ENCODE measurements at regions not wholly inside any gene's neighbourhood (a gene's known extent, or its start where the extent isn't known, plus 50 kb on each side); places are given as distances from the start of the nearest gene placed in this dataset.

DNA sequence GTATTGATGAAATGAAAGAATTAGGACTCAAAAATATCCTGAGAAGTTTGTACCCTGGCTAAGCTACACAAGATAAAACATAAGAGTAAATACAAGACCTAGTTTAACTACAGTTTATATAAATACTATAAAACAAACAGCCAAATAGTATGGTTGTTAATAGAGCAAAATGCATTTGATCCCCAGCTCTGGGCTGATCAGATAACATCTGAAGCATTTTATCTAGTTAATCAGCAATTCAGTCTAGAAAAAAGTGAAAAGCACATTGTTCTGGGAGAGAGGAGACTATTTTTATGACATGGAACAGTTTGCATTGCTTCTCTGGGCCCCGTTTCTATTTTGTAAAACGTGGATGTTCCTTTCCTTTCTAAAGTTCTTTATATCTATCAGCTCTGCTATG, 139.6 kb upstream of the RORB start:
- Histone ChIP-seq H3K9me3 (ENCODE audit: control insufficient read depth, insufficient read depth, low read depth, low read length) (no peaks in the 10 kb centered on the region), H3K4me1 (ENCODE audit: control insufficient read depth, insufficient read depth, low read length) (no peaks in the 10 kb centered on the region), H3K27me3 (ENCODE audit: control insufficient read depth, insufficient read depth, low read length) (no peaks in the 10 kb centered on the region), H3K27ac (ENCODE audit: low read depth, low read length) (no peak overlapping the region), H3K36me3 (ENCODE audit: control insufficient read depth, insufficient read depth, low read length) (no peaks in the 10 kb centered on the region), H3K9ac (ENCODE audit: low read length) (no peak overlapping the region), H3K4me3 (ENCODE audit: low read depth, low read length) (no peak overlapping the region)

DNA sequence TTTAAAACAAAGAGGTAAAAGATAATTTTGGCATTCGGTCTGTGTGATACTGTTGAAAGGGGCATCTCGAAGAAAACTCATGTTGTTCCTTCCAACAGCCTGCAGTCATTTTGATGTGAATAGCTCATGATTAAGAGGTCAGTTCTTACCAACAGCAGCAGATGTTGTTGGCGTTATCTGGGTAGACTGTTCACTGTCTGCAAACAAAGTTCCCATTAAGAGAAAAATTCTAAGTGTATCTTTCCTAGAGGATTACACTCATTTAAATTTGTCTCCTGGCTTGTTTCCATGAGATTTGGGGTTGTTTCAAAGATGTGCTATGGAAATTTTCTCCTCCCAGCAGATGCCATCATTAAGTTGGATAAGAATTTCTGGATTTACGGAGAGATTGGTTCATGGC, 138.2 kb upstream of the RORB start:
- no peak overlapping the region for H3K27ac ChIP-seq (ENCODE audit: low read depth, low read length)

DNA sequence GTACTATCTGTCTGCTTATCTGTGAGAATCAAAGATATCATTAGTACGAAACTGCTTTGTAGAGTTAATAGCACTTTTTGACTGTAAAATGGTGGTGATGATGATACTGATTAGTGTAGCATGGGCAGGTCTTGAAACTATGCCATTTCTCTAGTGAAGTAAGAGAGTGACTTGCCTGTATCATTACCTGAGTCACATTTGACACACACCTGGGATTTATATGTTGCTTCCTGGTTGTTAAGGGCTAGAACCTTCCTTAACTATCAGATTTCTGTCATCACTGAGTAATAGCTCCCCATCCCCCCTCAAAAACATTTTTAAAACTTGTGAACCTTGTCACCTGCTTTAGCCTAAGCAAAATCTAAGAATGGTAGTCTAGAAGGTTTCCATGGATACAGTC, 135.6 kb upstream of the RORB start:
- H3K4me1 ChIP-seq (ENCODE audit: control insufficient read depth, insufficient read depth, low read length) = no peaks in the 10 kb centered on the region
- H3K9me3 ChIP-seq (ENCODE audit: control insufficient read depth, insufficient read depth, low read depth, low read length) = no peaks in the 10 kb centered on the region
- H3K27ac ChIP-seq (ENCODE audit: low read depth, low read length) = no peak overlapping the region
- H3K4me3 ChIP-seq (ENCODE audit: low read depth, low read length) = no peak overlapping the region
- no peak overlapping the region for H3K9ac ChIP-seq (ENCODE audit: low read length)
- H3K36me3 ChIP-seq (ENCODE audit: control insufficient read depth, insufficient read depth, low read length) = no peaks in the 10 kb centered on the region
- H3K27me3 ChIP-seq (ENCODE audit: control insufficient read depth, insufficient read depth, low read length) = no peaks in the 10 kb centered on the region

More for the DNA sequence above, 138.2 kb upstream of the RORB start:
- H3K27me3 ChIP-seq (ENCODE audit: control insufficient read depth, insufficient read depth, low read length) = no peaks in the 10 kb centered on the region
- no peaks in the 10 kb centered on the region for H3K4me1 ChIP-seq (ENCODE audit: control insufficient read depth, insufficient read depth, low read length)
- H3K9me3 ChIP-seq (ENCODE audit: control insufficient read depth, insufficient read depth, low read depth, low read length) = no peaks in the 10 kb centered on the region
- no peak overlapping the region for H3K4me3 ChIP-seq (ENCODE audit: low read depth, low read length)
- no peaks in the 10 kb centered on the region for H3K36me3 ChIP-seq (ENCODE audit: control insufficient read depth, insufficient read depth, low read length)
- no peak overlapping the region for H3K9ac ChIP-seq (ENCODE audit: low read length)

DNA sequence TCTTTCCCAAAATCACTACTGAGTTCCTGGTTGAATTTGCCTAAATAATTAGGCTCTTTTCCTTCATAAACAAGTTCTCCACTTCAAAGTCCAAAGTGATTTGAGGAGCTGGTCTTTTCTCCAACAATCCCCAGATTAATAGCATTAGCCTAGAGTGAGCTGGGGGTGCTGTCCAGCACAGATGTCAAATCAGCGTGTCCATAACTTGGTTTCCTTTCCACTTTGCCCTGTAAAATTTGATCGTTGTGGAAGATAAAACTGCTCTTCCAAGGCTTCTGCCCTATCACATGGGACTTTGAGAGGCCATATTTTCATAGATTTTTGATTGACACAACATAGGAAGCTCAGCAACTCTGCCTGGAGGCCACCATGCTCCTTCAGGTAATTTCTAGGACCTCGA, 134.7 kb upstream of the RORB start:
- no peaks in the 10 kb centered on the region for H3K36me3 ChIP-seq (ENCODE audit: control insufficient read depth, insufficient read depth, low read length)
- no peaks in the 10 kb centered on the region for H3K27me3 ChIP-seq (ENCODE audit: control insufficient read depth, insufficient read depth, low read length)
- H3K4me1 ChIP-seq (ENCODE audit: control insufficient read depth, insufficient read depth, low read length) = no peaks in the 10 kb centered on the region
- no peak overlapping the region for H3K27ac ChIP-seq (ENCODE audit: low read depth, low read length)
- H3K4me3 ChIP-seq (ENCODE audit: low read depth, low read length) = no peak overlapping the region
- H3K9me3 ChIP-seq (ENCODE audit: control insufficient read depth, insufficient read depth, low read depth, low read length) = no peaks in the 10 kb centered on the region
- no peak overlapping the region for H3K9ac ChIP-seq (ENCODE audit: low read length)

DNA sequence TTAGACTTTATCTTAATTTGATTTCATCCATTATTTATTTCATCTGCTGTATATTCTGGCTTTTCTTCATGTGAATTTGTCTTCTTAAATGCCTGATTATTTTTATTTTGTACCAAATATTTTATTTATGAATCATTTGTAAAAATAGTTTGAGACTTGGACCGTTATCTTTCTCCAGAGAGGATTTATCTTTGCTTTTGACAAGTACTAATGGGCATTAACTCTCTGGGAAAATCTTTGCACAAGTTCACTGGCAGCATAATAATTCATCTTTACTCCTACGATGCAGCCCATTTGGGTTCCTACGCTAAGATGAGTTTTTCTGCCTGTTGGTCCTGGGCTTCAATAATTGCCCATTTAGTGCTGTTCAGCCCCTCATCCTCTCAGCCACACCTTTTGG, 131.0 kb upstream of the RORB start:
- no peak overlapping the region for H3K9ac ChIP-seq (ENCODE audit: low read length)
- no peak overlapping the region for H3K27ac ChIP-seq (ENCODE audit: low read depth, low read length)
- H3K4me3 ChIP-seq (ENCODE audit: low read depth, low read length) = no peak overlapping the region
- H3K27me3 ChIP-seq (ENCODE audit: control insufficient read depth, insufficient read depth, low read length) = no peaks in the 10 kb centered on the region
- H3K9me3 ChIP-seq (ENCODE audit: control insufficient read depth, insufficient read depth, low read depth, low read length) = no peaks in the 10 kb centered on the region
- no peaks in the 10 kb centered on the region for H3K36me3 ChIP-seq (ENCODE audit: control insufficient read depth, insufficient read depth, low read length)
- no peaks in the 10 kb centered on the region for H3K4me1 ChIP-seq (ENCODE audit: control insufficient read depth, insufficient read depth, low read length)

DNA sequence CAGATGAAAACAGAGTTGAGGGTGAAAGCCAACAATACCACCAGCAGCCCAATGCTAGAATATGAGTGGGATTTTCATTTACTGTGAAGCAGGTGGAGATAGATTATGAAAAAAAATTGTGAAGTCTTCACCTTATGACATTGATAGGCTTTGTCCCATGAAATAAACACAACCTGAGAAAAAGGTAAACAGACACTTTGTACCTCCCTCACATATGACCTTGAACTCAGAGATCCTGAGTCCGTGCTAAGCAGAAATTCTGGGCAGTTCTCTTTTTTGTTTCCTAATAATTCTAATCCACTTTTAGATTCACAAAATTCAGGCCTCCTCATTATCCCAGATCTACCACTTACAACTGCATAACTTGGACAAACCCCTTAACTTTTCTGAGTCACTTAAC, 127.3 kb upstream of the RORB start:
- Histone ChIP-seq H3K9ac (ENCODE audit: low read length) (no peak overlapping the region), H3K9me3 (ENCODE audit: control insufficient read depth, insufficient read depth, low read depth, low read length) (no peaks in the 10 kb centered on the region), H3K27ac (ENCODE audit: low read depth, low read length) (no peak overlapping the region), H3K4me1 (ENCODE audit: control insufficient read depth, insufficient read depth, low read length) (peaks cover 14% of the 10 kb centered on the region), H3K4me3 (ENCODE audit: low read depth, low read length) (no peak overlapping the region), H3K36me3 (ENCODE audit: control insufficient read depth, insufficient read depth, low read length) (no peaks in the 10 kb centered on the region), H3K27me3 (ENCODE audit: control insufficient read depth, insufficient read depth, low read length) (no peaks in the 10 kb centered on the region)

DNA sequence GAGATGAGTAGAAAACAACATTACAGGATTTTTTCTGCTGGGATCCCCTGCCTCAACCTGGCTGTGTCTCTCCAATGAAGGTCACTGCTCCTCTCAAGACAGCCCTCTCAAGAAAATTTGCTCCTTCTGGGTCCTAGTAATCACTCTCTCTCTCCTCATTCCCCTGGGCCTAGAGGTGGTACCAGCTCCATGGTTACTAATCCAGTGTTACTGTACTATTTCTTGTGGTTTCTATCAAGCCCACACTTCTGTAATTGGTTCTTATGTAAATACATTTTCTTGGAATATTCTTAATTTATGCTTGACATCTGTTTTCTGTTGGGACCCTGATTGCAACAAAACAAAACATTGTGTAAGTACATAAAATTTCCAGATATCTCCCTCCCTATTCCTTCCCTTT, 123.8 kb upstream of the RORB start:
- H3K9ac ChIP-seq (ENCODE audit: low read length) = no peak overlapping the region
- no peak overlapping the region for H3K27ac ChIP-seq (ENCODE audit: low read depth, low read length)
- H3K4me1 ChIP-seq (ENCODE audit: control insufficient read depth, insufficient read depth, low read length) = peaks cover 21% of the 10 kb centered on the region
- no peaks in the 10 kb centered on the region for H3K36me3 ChIP-seq (ENCODE audit: control insufficient read depth, insufficient read depth, low read length)
- H3K4me3 ChIP-seq (ENCODE audit: low read depth, low read length) = no peak overlapping the region
- H3K27me3 ChIP-seq (ENCODE audit: control insufficient read depth, insufficient read depth, low read length) = no peaks in the 10 kb centered on the region
- H3K9me3 ChIP-seq (ENCODE audit: control insufficient read depth, insufficient read depth, low read depth, low read length) = no peaks in the 10 kb centered on the region

DNA sequence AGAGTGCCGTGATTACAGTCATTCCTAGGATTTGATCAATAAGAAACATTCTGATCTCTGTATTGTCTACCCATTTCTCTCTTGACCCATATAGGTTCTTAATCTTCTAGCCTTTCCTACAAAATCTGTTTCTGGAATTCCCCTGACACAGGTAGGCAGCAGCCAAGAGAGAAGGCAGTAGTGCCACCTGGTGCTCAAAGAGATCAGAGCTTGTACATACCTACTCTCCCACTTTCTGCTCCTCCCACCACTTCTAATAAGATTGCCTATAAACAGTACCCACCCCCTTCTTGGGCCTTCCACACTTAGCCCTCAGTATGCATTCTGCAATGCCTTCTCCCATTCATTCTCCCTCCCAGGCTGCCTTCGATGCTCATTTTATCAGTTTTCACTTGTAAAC, 117.4 kb upstream of the RORB start:
- Histone ChIP-seq H3K9me3 (ENCODE audit: control insufficient read depth, insufficient read depth, low read depth, low read length) (no peaks in the 10 kb centered on the region), H3K27ac (ENCODE audit: low read depth, low read length) (no peak overlapping the region), H3K36me3 (ENCODE audit: control insufficient read depth, insufficient read depth, low read length) (no peaks in the 10 kb centered on the region), H3K9ac (ENCODE audit: low read length) (no peak overlapping the region), H3K4me1 (ENCODE audit: control insufficient read depth, insufficient read depth, low read length) (peaks cover 15% of the 10 kb centered on the region), H3K27me3 (ENCODE audit: control insufficient read depth, insufficient read depth, low read length) (no peaks in the 10 kb centered on the region), H3K4me3 (ENCODE audit: low read depth, low read length) (no peak overlapping the region)

DNA sequence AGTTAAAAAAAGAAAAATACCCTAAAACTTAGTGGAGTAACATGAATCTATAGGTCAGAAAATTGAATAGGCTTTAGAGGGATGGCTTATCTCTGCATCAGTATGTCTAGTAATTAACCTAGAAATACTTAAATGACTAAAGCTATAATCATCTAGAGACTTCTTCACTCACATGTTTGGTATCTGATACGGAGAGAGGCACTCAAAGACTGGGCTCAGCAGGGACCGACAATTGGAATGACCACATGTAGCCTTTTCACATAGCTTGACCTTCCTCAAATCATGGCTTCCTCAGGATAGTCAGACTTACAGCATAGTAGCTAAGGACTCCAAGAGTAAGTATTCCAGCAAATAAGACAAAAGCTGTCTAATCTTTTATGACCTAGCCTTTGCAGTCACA, 105.3 kb upstream of the RORB start:
- Histone ChIP-seq H3K4me3 (ENCODE audit: low read depth, low read length) (no peak overlapping the region), H3K9me3 (ENCODE audit: control insufficient read depth, insufficient read depth, low read depth, low read length) (peaks cover 3% of the 10 kb centered on the region; the same call in 1 of the 2 replicates)

DNA sequence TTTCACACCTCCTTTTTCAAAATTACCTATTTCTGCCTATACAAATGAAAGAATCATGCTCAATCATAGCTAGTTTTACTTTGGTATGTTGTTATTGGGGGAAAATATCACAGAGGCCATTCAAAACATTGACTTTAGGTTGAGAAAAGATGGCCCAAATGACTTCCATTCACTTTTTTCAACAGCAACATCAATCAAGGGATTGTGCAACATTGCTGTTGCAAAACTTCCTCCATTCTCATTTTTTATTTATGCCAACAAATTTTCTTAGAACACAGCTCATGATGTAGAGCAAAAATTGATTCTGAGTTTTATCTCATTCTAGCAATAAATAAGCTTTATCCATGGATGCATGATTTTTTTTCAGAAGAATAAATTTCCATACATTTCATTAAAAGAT, 93.6 kb upstream of the RORB start:
- H3K4me3 ChIP-seq (ENCODE audit: low read depth, low read length) = no peak overlapping the region
- no peaks in the 10 kb centered on the region for H3K27me3 ChIP-seq (ENCODE audit: control insufficient read depth, insufficient read depth, low read length)
- no peak overlapping the region for H3K9ac ChIP-seq (ENCODE audit: low read length)
- H3K9me3 ChIP-seq (ENCODE audit: control insufficient read depth, insufficient read depth, low read depth, low read length) = peaks cover 3% of the 10 kb centered on the region
- H3K27ac ChIP-seq (ENCODE audit: low read depth, low read length) = no peak overlapping the region
- no peaks in the 10 kb centered on the region for H3K36me3 ChIP-seq (ENCODE audit: control insufficient read depth, insufficient read depth, low read length)
- H3K4me1 ChIP-seq (ENCODE audit: control insufficient read depth, insufficient read depth, low read length) = no peaks in the 10 kb centered on the region

More for the DNA sequence above, 105.3 kb upstream of the RORB start:
- Histone ChIP-seq H3K36me3 (ENCODE audit: control insufficient read depth, insufficient read depth, low read length) (no peaks in the 10 kb centered on the region), H3K27ac (ENCODE audit: low read depth, low read length) (no peak overlapping the region), H3K27me3 (ENCODE audit: control insufficient read depth, insufficient read depth, low read length) (no peaks in the 10 kb centered on the region), H3K4me1 (ENCODE audit: control insufficient read depth, insufficient read depth, low read length) (no peaks in the 10 kb centered on the region), H3K9ac (ENCODE audit: low read length) (no peak overlapping the region)

DNA sequence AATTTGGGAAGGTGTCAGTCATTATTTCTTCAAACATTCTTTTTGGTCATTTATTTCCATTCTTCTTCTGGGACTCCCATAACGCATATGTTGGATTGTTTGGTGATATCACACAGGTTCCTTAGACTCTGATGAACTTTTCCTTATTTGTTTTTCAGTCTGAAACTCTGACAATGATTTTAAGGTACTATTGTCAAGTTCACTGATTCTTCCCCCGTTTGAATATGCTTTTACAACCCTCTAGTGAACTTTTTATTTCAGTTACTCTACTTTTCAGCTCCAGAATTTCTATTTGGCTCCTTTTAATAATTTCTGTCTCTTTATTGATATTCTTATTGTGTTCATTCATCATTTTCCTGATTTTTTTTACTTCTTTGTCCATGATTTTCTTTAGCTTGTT, 92.5 kb upstream of the RORB start:
- no peak overlapping the region for H3K9ac ChIP-seq (ENCODE audit: low read length)
- no peaks in the 10 kb centered on the region for H3K4me1 ChIP-seq (ENCODE audit: control insufficient read depth, insufficient read depth, low read length)
- H3K36me3 ChIP-seq (ENCODE audit: control insufficient read depth, insufficient read depth, low read length) = no peaks in the 10 kb centered on the region
- no peak overlapping the region for H3K4me3 ChIP-seq (ENCODE audit: low read depth, low read length)
- peaks cover 3% of the 10 kb centered on the region for H3K9me3 ChIP-seq (ENCODE audit: control insufficient read depth, insufficient read depth, low read depth, low read length)
- H3K27me3 ChIP-seq (ENCODE audit: control insufficient read depth, insufficient read depth, low read length) = no peaks in the 10 kb centered on the region
- no peak overlapping the region for H3K27ac ChIP-seq (ENCODE audit: low read depth, low read length)

DNA sequence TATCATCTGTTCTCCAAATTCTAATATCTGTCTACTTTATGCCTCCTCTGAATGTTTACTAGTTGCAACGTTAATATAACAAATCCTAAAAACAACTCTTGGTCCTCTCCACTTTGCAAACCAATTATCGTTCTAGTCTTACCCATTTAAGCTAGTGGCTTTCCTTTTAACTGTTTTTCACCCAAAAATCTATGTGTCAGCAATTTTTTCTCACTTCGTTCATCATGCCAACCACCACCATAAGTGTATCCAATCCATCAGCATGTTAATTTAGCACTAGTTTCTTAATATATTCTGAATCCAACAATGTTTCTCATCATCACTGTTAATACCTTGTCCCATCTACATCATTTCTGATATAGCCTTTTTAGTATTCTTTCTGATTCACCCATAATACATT, 90.0 kb upstream of the RORB start:
- H3K27ac ChIP-seq (ENCODE audit: low read depth, low read length) = no peak overlapping the region
- H3K9me3 ChIP-seq (ENCODE audit: control insufficient read depth, insufficient read depth, low read depth, low read length) = peaks cover 6% of the 10 kb centered on the region
- H3K36me3 ChIP-seq (ENCODE audit: control insufficient read depth, insufficient read depth, low read length) = no peaks in the 10 kb centered on the region
- H3K9ac ChIP-seq (ENCODE audit: low read length) = no peak overlapping the region
- no peaks in the 10 kb centered on the region for H3K27me3 ChIP-seq (ENCODE audit: control insufficient read depth, insufficient read depth, low read length)
- H3K4me1 ChIP-seq (ENCODE audit: control insufficient read depth, insufficient read depth, low read length) = no peaks in the 10 kb centered on the region
- no peak overlapping the region for H3K4me3 ChIP-seq (ENCODE audit: low read depth, low read length)

Measured in HUES6 (cell line).